ENCODE measurements at regions not wholly inside any gene's neighbourhood (a gene's known extent, or its start where the extent isn't known, plus 50 kb on each side); places are given as distances from the start of the nearest gene placed in this dataset.

DNA sequence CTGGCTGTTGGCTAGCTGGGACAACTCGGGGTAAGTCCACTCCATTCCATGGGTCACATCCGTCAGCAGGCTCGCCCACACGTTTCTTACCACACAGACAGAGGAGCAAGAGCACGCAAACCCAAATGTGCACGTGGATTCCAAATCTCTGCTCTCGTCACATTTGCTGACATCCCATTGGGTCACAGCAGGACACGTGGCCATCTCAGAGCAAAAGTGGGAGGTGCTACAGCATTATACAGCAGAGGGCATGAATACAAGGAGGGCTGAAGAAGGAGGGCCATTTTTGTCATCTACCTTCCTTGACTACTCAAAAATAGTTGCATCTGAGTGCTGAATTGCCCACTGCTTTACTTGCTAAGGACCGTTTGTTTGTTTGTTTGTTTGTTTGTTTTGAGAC lies 84.7 kb downstream of the RBBP6 start:
- H3K36me3 Mint-ChIP-seq = no peaks in the 10 kb centered on the region
- H3K4me1 Mint-ChIP-seq = no peaks in the 10 kb centered on the region
- Histone ChIP-seq H3K27ac (ENCODE audit: low read length) (no peak overlapping the region), H3K4me3 (ENCODE audit: control insufficient read depth in 1 of 2, extremely low read depth in 1 of 2, low read length in 1 of 2) (no peak overlapping the region), H3K9me3 (no peaks in the 10 kb centered on the region), H3K4me1 (ENCODE audit: control insufficient read depth in 1 of 2, extremely low read depth in 1 of 2, insufficient read depth in 2 of 2, low read length in 2 of 2) (no peaks in the 10 kb centered on the region), H3K36me3 (ENCODE audit: control insufficient read depth in 2 of 2, extremely low read depth in 1 of 2, insufficient read depth in 1 of 2, low read length in 1 of 2) (no peaks in the 10 kb centered on the region), H3K27me3 (replicated peaks in 1 of 2; ENCODE audit: control insufficient read depth in 2 of 2, extremely low read depth in 1 of 2, insufficient read depth in 2 of 2, low read length in 1 of 2) (peaks cover 0 to 2% of the 10 kb centered on the region in 2 experiments)
- H3K4me3 Mint-ChIP-seq = no peak overlapping the region
- no peak overlapping the region for H3K27ac Mint-ChIP-seq
- POLR2A ChIA-PET = no interaction called here
- H3K9me3 Mint-ChIP-seq = no peaks in the 10 kb centered on the region
- DNase-seq (no peak), ATAC-seq (replicated peaks in 1 of 4) (no peak)
- peaks cover 0 to 16% of the 10 kb centered on the region in 2 donors for H3K27me3 Mint-ChIP-seq
- 85% methylated on average over 7 of the region's 9 CpGs for WGBS (ENCODE audit: insufficient coverage)
- CTCF ChIA-PET = no interaction called here

DNA sequence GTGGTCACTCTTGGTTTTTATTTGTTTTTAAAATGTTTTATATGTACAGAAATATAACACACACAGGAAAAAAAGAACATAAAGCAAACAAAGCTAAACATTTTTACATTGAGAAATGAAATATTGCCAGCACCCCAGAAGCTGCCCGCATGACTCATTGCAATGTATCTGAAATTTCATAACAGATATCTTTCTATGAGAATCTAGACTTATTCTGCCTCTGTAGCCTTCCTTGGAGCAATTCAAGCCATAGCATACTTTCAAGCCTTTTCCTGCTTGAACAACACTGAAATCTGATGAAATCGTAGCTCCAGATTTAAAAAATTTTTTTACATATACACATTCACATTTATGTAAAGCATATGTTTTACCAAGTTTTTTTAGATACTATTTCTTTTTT lies 86.9 kb downstream of the RBBP6 start:
- Histone ChIP-seq H3K4me3 (ENCODE audit: control insufficient read depth in 1 of 2, extremely low read depth in 1 of 2, low read length in 1 of 2) (no peak overlapping the region), H3K9me3 (no peaks in the 10 kb centered on the region), H3K4me1 (ENCODE audit: control insufficient read depth in 1 of 2, extremely low read depth in 1 of 2, insufficient read depth in 2 of 2, low read length in 2 of 2) (no peaks in the 10 kb centered on the region), H3K27ac (ENCODE audit: low read length) (no peak overlapping the region), H3K27me3 (replicated peaks in 1 of 2; ENCODE audit: control insufficient read depth in 2 of 2, extremely low read depth in 1 of 2, insufficient read depth in 2 of 2, low read length in 1 of 2) (peaks cover 0 to 4% of the 10 kb centered on the region in 2 experiments), H3K36me3 (ENCODE audit: control insufficient read depth in 2 of 2, extremely low read depth in 1 of 2, insufficient read depth in 1 of 2, low read length in 1 of 2) (no peaks in the 10 kb centered on the region)
- Mint-ChIP-seq H3K27ac (no peak overlapping the region), H3K4me3 (no peak overlapping the region), H3K36me3 (no peaks in the 10 kb centered on the region), H3K9me3 (no peaks in the 10 kb centered on the region), H3K27me3 (peaks cover 0 to 13% of the 10 kb centered on the region in 2 donors), H3K4me1 (no peaks in the 10 kb centered on the region)
- DNase-seq = no peak
- no peak for ATAC-seq (replicated peaks in 1 of 4)
- no CpG with 5 or more reads among the region's 2 CpGs for WGBS (ENCODE audit: insufficient coverage)
- POLR2A ChIA-PET = no interaction called here
- CTCF ChIA-PET = no interaction called here

DNA sequence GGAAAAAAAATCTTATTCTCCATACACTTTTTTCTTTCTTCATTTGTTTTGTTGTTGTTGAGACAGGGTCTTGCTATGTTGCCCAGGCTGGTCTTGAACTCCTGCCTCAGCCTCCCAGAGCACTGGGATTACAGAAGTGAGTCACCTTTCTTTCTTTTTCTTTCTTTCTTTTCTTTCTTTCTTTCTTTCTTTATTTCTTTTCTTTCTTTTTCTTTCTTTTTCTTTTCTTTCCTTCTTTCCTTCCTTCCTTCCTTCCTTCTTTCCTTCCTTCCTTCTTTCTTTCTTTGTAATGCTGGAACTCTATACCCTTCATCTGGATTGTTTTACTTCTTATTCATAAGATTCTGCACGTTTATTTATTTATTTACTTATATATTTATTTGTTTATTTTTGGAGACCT lies 94.5 kb upstream of the TNRC6A start:
- Mint-ChIP-seq H3K27ac (no peak overlapping the region), H3K4me1 (no peaks in the 10 kb centered on the region), H3K9me3 (no peaks in the 10 kb centered on the region), H3K27me3 (peaks cover 13 to 24% of the 10 kb centered on the region in 2 donors), H3K36me3 (no peaks in the 10 kb centered on the region), H3K4me3 (no peak overlapping the region)
- H3K27me3 ChIP-seq (replicated peaks in 1 of 2; ENCODE audit: control insufficient read depth in 2 of 2, extremely low read depth in 1 of 2, insufficient read depth in 2 of 2, low read length in 1 of 2) = peaks cover 0 to 9% of the 10 kb centered on the region in 2 experiments
- no peaks in the 10 kb centered on the region for H3K36me3 ChIP-seq (ENCODE audit: control insufficient read depth in 2 of 2, extremely low read depth in 1 of 2, insufficient read depth in 1 of 2, low read length in 1 of 2)
- no peaks in the 10 kb centered on the region for H3K9me3 ChIP-seq
- no peak for ATAC-seq (replicated peaks in 1 of 4)
- DNase-seq = no peak
- no peak overlapping the region for H3K4me3 ChIP-seq (ENCODE audit: control insufficient read depth in 1 of 2, extremely low read depth in 1 of 2, low read length in 1 of 2)
- ChIA-PET CTCF (no interaction called here), POLR2A (no interaction called here)
- H3K4me1 ChIP-seq (ENCODE audit: control insufficient read depth in 1 of 2, extremely low read depth in 1 of 2, insufficient read depth in 2 of 2, low read length in 2 of 2) = no peaks in the 10 kb centered on the region
- no peak overlapping the region for H3K27ac ChIP-seq (ENCODE audit: low read length)
- no CpG with 5 or more reads among the region's 1 CpG for WGBS (ENCODE audit: insufficient coverage)

DNA sequence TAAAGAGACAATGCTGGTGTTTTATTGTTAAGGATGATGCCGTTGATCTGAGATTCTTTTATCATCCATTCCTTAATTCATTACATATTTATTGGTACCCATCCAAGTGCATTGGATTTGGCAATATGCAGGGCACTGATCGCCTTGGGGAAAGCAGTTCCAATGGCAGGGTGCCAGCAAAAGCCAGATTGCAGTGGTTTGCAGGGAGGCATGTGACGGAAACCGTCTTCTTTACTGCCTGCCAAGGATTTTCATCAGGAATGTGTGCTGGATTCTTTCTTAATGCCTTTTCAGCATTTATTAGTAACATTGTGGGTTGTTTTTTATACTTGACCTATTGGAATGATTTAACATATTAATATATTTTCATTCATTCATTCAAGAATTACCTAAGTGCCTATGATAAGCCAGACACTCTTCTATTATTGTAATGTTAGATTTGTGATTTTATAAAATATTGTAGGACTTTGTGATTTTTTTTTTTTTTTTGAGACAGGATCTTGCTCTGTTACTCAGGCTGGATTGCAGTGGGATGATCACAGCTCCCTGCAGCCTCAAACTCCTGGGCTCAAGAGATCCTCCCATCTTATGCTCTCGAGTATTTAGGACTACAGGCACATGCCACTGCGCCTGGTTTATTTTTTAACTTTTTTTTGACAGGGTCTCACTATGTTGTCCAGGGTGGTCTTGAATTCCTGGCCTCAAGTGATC lies 93.4 kb upstream of the TNRC6A start:
- H3K4me3 ChIP-seq (ENCODE audit: control insufficient read depth in 1 of 2, extremely low read depth in 1 of 2, low read length in 1 of 2) = no peak overlapping the region
- H3K4me1 ChIP-seq (ENCODE audit: control insufficient read depth in 1 of 2, extremely low read depth in 1 of 2, insufficient read depth in 2 of 2, low read length in 2 of 2) = no peaks in the 10 kb centered on the region
- Mint-ChIP-seq H3K36me3 (no peaks in the 10 kb centered on the region), H3K27ac (no peak overlapping the region), H3K27me3 (peaks cover 15 to 22% of the 10 kb centered on the region in 2 donors), H3K9me3 (no peaks in the 10 kb centered on the region), H3K4me3 (no peak overlapping the region), H3K4me1 (no peaks in the 10 kb centered on the region)
- DNase-seq (no peak), ATAC-seq (replicated peaks in 1 of 4) (no peak)
- H3K27me3 ChIP-seq (replicated peaks in 1 of 2; ENCODE audit: control insufficient read depth in 2 of 2, extremely low read depth in 1 of 2, insufficient read depth in 2 of 2, low read length in 1 of 2) = peaks cover 2 to 7% of the 10 kb centered on the region in 2 experiments
- CTCF ChIA-PET = no interaction called here
- WGBS (ENCODE audit: insufficient coverage) = no CpG with 5 or more reads among the region's 6 CpGs
- POLR2A ChIA-PET = interaction anchor here in 1 of 2 donors (0.6 kb wide), 1 partner anchor 41 kb away, joined by 3 read pairs; no protein-coding TSS in a partner anchor
- H3K36me3 ChIP-seq (ENCODE audit: control insufficient read depth in 2 of 2, extremely low read depth in 1 of 2, insufficient read depth in 1 of 2, low read length in 1 of 2) = no peaks in the 10 kb centered on the region
- no peak overlapping the region for H3K27ac ChIP-seq (ENCODE audit: low read length)
- H3K9me3 ChIP-seq = no peaks in the 10 kb centered on the region

DNA sequence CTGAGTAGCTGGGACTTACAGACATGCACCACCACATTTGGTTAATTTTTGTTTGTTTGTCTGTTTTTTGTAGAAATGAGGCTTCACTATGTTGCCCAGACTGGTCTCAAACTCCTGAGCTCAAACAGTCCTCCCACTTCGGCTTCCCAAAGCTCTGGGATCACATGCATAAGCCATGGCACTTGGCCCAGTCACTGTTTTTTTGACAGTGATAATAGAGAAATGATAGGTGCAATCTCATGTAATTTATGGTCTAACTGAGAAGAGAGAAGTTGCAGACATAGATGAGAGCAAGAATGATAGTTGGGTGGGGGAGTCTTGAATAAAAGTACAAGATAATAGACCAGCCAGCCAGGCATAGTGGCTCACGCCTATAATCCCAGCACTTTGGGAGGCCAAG lies 89.7 kb upstream of the TNRC6A start:
- no peak overlapping the region for H3K27ac ChIP-seq (ENCODE audit: low read length)
- Mint-ChIP-seq H3K9me3 (no peaks in the 10 kb centered on the region), H3K4me3 (no peak overlapping the region), H3K4me1 (no peaks in the 10 kb centered on the region), H3K27ac (no peak overlapping the region), H3K27me3 (peaks cover 24 to 26% of the 10 kb centered on the region in 2 donors), H3K36me3 (no peaks in the 10 kb centered on the region)
- ATAC-seq (replicated peaks in 1 of 4) = no peak
- peaks cover 2 to 9% of the 10 kb centered on the region in 2 experiments for H3K27me3 ChIP-seq (replicated peaks in 1 of 2; ENCODE audit: control insufficient read depth in 2 of 2, extremely low read depth in 1 of 2, insufficient read depth in 2 of 2, low read length in 1 of 2)
- no peak for DNase-seq
- WGBS (ENCODE audit: insufficient coverage) = 100% methylated on average over 1 of the region's 2 CpGs
- H3K36me3 ChIP-seq (ENCODE audit: control insufficient read depth in 2 of 2, extremely low read depth in 1 of 2, insufficient read depth in 1 of 2, low read length in 1 of 2) = no peaks in the 10 kb centered on the region
- H3K4me3 ChIP-seq (ENCODE audit: control insufficient read depth in 1 of 2, extremely low read depth in 1 of 2, low read length in 1 of 2) = no peak overlapping the region
- POLR2A ChIA-PET = interaction anchor here in 1 of 2 donors (0.6 kb wide), 1 partner anchor 9 kb away, joined by 3 read pairs; no protein-coding TSS in a partner anchor
- no peaks in the 10 kb centered on the region for H3K4me1 ChIP-seq (ENCODE audit: control insufficient read depth in 1 of 2, extremely low read depth in 1 of 2, insufficient read depth in 2 of 2, low read length in 2 of 2)
- H3K9me3 ChIP-seq = no peaks in the 10 kb centered on the region
- CTCF ChIA-PET = no interaction called here

DNA sequence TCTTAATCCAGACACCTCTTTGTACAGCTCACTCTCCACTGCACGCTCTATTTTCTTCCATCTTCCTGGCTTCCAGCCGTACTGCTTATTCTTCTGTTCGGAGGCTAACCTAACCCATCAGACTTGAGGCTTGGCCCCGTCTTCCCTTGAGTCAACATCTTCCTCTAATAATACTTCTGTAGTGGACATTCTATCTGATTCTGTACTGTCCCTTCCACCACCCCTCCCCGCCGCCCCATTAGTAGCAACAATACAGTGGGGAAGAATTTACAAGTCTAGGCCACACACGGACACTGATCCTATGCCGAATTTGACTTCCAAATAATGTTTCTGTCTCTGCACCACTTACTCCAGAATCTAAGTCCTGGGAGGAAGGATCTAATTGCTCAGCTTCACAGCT lies 86.0 kb upstream of the TNRC6A start:
- H3K36me3 ChIP-seq (ENCODE audit: control insufficient read depth in 2 of 2, extremely low read depth in 1 of 2, insufficient read depth in 1 of 2, low read length in 1 of 2) = no peaks in the 10 kb centered on the region
- no peak overlapping the region for H3K27ac Mint-ChIP-seq
- H3K4me3 Mint-ChIP-seq = no peak overlapping the region
- H3K4me3 ChIP-seq (ENCODE audit: control insufficient read depth in 1 of 2, extremely low read depth in 1 of 2, low read length in 1 of 2) = no peak overlapping the region
- DNase-seq (no peak), ATAC-seq (replicated peaks in 1 of 4) (no peak)
- H3K27ac ChIP-seq (ENCODE audit: low read length) = no peak overlapping the region
- no peaks in the 10 kb centered on the region for H3K9me3 ChIP-seq
- H3K36me3 Mint-ChIP-seq = no peaks in the 10 kb centered on the region
- 53% methylated on average over 3 of the region's 8 CpGs for WGBS (ENCODE audit: insufficient coverage)
- H3K27me3 Mint-ChIP-seq = peaks cover 21 to 30% of the 10 kb centered on the region in 2 donors
- CTCF ChIA-PET = no interaction called here
- no peaks in the 10 kb centered on the region for H3K4me1 Mint-ChIP-seq
- H3K9me3 Mint-ChIP-seq = no peaks in the 10 kb centered on the region
- POLR2A ChIA-PET = no interaction called here
- H3K27me3 ChIP-seq (replicated peaks in 1 of 2; ENCODE audit: control insufficient read depth in 2 of 2, extremely low read depth in 1 of 2, insufficient read depth in 2 of 2, low read length in 1 of 2) = peaks cover 2 to 10% of the 10 kb centered on the region in 2 experiments
- no peaks in the 10 kb centered on the region for H3K4me1 ChIP-seq (ENCODE audit: control insufficient read depth in 1 of 2, extremely low read depth in 1 of 2, insufficient read depth in 2 of 2, low read length in 2 of 2)

All from T-cell (primary cell).